HG03064 (cell line): ENCODE measurements at regions not wholly inside any gene's neighbourhood (a gene's known extent, or its start where the extent isn't known, plus 50 kb on each side); places are given as distances from the start of the nearest gene placed in this dataset.

ENCODE experiments used
- ATAC-seq: cut with Tn5 transposase; IDR thresholded peaks from one replicate; pipeline ENCODE4 v1.9.1; 2021; ENCODE audit warnings: low read depth; ENCODE audit not compliant: unreplicated experiment

DNA sequence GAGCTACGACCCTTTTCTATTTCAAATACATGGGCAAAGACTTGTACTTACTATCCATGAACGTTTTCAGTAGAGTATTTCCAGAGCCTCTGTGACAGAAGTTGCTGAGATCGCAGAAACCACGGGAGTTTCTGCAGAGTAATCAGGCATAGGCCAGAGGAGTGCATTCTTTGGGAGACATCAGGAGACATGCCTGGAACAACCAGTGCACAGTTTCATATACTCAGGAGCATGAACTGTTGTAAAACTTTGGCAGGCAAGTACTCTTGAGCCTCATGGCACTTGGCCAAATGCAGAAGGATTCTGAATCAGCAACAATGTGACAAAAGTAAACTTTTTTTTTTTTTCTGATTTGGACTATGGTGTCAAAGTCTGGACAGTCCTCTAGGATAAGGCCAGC is 307.1 kb downstream of the GRB14 start:
- no peak for ATAC-seq

DNA sequence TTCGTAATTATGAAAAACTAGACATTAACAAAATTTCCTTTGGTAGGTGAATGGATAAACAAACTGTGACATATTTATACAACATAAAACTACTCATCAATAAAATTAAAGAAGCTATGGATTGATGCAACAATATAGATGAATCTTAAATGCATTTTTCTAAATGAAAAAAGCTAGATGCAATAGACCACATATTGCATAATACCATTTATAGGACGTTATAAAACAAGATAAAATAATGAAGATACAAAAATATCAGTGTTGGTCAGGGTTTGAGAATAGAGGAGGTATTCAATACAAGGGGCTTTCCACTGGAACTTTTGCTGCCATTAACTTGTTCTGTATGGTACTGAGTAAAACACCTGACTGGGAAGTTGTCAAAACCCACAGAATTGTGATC is 314.4 kb downstream of the GRB14 start:
- no peak for ATAC-seq

DNA sequence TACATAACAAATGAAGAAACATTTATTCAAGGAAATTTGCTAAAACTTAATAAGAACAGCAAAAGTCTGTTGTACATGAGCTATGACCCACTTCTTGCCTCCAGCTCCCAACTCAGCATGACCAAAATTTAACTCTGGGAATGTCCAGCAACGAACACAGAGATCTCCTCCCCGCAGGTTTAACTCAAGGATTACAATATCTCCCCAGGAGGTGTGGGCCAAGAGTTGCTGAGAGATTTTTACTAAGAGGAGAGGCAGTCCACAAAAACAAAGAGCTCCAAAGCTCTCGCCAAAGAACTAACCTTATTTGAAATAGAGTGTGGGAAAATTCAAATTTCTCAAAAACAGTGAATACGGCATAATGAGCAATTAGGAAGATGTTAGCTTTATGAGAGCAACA is 318.5 kb downstream of the GRB14 start:
- ATAC-seq: no peak

DNA sequence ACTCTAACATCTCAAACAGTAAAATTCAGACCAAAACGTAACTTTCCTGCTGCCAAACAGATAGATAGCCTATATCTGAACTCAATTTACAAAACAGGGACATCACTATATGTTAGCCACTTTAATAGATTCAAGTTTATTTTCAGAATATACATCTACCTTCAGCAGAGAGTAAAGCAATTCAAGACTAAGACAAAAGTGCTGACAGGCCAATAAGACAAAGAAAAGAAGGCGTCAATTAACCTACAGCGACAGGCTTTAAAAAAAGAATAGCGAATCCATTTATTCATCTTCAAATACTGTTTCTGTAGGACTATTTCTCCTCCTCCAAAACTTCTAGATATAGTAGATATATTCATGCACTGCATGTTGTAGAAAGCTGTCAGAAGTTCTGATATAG is 333.0 kb downstream of the GRB14 start:
- no peak for ATAC-seq

DNA sequence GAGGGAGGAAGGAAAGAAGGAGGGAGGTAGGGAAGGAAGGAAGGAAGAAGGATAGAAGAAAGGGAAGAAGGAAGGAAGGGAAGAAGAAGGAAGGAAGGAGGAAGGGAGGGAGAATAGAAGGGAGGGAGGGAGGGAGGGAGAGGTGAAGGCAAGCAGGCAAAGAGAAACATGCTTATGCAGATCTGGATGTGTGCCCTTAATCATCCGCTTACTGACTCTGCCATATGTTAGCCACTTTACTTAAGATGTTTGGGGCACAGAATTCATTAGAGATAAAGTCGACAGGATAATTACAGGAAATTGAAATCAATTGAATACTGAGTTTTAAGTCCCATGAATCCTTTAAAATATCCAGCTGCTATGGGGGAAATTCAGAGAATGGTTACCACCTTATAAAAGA is 334.2 kb downstream of the GRB14 start:
- no peak for ATAC-seq

DNA sequence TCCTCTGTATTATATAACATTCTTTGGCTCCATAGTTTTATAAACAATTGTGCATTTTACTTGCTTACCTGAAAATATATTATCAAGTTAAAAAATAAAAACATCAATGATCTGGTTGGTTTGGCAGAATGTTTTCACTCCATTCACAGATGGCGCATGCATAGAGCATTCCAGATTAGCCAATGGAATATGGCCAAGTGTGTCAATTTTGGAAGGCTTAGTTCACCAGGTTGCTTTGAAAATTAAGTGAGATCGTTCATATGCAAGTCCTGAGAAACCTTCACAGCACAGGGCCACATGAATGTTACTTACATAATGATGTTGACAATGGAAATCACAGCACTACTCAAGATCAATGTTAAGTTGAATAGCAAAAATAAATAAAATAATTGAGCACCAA is 335.7 kb downstream of the GRB14 start:
- ATAC-seq: no peak

DNA sequence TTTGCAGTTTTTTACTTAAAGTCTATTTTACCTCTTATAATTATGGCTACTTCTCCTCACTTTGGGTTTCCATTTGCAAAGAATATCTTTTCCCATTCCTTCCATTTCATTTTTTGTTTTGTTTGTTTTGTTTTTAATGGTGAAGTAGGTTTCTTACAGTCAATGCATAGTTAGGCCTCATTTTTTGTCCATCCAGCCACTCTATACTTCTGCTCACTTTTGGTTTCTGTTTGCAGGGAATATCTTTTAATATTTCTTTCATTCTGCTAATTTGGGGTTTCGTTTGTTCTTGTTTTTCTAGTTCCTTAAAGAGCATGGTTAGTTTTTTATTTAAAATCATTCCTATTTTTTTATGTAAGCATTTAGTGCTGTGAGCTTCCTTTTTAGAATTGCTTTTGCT is 339.4 kb downstream of the GRB14 start:
- ATAC-seq: no peak

DNA sequence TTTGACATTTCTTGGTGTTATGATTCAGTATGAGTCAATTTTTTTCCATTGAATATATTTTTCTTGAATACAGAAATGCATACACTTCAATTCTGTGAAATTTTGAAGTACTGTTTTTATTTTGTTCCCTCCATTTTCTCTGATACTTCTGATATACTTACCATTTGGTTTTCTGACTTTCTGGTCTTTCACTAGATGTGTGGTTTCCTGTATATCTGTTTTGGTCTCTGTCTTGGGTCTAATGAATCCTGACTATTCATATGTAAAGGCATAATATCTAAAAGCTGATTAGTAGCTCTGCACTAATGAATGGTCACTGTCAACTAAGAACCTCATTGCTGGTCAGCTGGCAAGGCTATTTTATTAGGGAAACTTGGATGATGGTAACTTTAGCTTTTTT is 345.6 kb downstream of the GRB14 start:
- ATAC-seq: no peak

DNA sequence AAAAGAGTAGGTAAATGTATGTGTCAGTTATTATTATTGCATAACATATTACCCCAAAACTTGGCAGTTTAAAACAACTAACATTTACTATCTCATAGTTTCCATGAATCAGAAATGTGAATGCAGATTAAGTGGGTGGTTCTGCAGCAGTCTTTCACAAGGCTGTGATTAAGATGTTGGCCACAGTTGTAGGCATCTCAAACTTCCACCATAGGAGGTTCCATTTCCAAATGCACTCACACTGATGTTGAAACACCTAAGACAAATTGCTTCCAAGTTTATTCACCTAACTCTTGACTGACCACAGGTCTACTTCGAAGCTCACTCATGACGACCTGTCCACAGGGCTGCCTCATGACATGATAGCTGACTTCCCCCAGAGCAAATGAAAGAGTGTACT is 360.8 kb downstream of the GRB14 start:
- ATAC-seq: no peak

DNA sequence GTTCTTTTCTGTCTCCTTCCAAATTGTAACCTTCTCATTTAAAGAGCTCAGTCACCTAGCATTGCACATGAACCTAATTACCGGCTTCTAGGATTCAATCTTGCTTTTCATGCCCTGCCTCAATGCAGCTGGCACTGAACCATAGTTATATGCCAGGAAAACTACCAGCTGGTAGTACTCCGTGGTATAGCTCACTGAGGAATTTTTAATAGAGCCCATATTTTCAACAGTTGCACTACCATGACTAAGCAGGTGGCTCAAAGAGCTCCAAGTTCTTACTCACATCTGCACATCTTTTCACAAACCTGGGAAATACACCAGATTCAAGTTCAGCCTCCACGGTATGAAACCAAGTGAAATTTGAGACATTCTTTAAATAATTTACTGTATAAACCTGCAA is 363.5 kb downstream of the GRB14 start:
- ATAC-seq: no peak

DNA sequence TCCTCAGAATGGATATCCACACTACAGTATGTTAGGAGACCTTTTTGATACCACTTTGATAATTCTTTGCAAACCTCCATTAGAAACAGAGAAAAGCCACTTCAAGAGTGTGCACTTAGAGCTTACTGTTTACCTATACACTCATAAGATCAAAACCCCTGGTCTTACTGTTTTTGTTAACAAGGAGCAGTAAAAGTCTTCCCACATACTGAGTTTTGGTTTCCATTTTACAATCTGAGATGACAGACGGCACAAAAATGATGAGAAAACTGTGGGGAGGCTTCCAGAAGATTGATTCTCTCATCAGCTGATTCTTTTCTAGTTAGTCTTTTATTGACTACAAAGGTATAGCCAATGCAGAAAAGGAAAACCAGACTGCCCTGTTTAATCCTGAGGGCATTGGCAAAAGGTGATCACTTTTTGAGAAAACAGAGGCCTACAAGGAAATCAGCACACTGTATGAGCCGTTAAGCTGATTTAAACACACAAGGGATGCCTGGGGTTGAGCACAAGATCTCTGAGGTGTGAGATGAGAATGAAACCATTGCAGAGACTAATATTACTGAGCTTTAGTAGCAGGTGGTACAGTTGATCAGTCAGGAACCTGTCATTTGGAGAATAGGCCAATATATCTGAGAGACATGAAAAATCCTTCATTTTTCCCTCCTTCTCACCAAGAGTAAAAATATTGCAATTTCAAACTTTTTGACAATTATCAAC is 368.6 kb downstream of the GRB14 start:
- peak; percentile 91 for ATAC-seq

DNA sequence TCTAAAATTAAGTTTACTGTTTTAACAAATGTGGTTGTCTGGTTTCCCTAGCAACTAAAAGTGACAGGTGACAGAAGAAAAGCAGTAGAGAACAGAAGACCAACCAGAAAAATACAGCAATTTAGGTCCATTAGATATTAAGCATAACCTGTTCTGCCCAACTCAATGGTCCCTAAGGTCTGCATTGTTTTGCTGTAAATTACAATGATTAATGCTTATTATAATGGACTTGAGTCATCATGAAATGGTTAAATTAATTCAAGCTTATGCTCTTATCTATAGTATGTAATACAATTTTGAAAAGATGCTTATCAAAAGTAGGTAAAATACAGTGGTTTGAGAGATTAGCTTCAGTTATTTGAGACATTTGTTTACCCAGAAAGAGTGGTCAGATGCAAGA is 378.0 kb downstream of the GRB14 start:
- ATAC-seq: no peak

DNA sequence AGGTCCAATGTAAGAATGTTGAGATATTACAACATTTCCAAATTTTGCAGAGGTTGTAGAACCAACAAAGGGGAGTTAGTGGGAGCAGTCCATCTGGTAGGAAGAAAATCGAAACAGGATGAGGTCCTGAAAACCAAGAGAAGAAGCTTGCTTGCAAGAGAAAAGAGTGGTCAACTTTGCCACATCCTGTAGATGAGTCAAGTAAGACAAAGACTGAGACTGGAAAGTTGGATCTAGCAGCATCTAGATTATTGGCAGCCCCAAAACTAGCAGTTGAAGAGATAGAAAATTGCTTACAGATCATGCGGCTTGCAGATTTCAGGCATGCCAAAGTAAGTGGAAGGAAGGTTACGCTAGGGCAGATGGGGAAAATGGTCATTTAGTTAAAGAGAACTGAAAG is 378.9 kb downstream of the GRB14 start:
- ATAC-seq: no peak

DNA sequence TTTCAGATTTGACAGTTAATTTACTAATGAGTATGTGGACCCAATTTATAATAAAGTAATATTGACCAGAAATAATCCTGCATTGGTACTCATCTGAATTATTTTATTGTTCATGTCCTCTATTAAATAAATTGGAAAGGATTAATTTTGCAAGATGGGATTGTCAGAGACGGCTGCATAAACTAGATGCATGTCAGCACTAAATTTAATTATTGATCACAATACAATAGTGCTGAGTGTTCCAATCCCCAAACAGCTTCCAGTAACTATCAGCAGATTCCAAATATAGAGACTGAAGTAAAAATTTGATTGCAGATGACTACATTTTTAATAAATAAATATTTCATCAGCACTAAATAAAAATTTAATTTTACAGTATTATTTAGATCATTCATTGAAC is 387.2 kb downstream of the GRB14 start:
- no peak for ATAC-seq

DNA sequence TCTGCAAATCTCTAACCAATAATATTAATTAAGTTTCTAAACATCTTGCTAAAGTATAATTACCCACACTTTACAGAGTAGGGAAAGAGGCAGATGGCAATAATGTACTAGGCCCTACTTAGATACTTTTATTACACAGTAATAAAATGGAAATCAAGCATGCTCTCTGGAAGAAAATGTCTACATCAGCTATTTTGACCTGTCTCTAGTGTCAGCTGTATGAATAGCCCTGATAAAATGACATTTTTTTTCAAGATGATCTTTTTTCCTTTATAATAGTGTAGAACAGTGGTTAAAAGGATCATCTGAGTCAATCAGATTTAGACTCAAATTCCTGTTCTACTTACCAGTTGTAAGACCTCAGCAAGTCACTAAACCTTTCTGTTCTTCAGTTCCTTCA is 397.3 kb downstream of the GRB14 start:
- ATAC-seq: no peak

DNA sequence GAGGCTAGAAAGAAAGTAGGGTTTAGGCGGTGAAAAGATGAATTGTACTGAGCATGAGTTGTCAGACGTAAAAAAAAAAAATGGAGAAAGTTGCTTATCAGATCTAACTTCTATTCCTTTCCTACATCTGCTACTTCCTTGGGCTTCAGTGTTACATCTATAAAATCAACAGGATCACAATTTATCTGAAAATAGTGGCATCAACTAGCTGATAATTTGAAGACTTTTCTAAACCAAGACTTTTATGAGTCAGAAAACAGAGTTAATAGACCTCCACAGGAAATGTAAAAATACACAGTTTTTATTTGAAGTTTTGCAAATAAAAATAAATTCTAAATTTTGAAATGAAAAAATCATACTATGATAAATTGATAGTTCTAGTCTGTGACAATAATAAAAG is 399.8 kb downstream of the GRB14 start:
- no peak for ATAC-seq

DNA sequence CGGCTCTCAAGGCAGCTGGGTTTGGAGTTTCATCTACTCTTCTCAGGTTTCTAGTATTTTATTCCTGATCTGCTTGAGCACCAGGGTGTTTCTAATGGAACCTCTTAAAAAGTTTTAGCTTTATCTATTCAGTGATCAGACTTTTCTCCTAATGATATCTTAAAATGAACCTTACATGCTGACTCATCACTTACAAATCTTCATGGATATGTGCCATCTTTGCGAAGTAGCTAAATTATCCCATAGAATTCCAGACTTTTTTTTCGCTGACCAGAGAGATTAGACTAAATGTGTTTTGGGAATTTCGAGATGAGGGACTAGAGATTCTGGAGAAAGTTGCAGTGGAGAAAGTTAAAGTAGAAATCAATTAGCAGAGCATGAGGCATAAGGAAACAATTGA is 401.0 kb downstream of the GRB14 start:
- no peak for ATAC-seq

DNA sequence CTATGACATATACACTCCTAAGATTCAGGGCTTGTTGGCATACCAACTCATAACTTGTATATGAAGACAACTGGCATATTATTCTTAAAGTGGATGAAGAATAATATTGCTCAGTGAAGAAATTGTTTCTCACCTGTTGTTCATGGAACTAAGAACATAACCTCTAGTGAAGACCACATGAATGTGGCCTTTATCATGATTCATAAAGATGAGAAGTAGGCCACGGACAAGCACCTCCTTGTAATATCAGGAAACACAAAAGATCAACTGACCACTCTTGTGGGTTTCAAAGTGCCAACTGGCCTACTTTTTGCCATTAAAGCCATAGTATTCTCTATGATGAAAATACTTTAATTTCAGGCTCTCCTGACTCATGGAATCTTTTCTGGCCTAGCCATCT is 407.4 kb downstream of the GRB14 start:
- ATAC-seq: no peak

DNA sequence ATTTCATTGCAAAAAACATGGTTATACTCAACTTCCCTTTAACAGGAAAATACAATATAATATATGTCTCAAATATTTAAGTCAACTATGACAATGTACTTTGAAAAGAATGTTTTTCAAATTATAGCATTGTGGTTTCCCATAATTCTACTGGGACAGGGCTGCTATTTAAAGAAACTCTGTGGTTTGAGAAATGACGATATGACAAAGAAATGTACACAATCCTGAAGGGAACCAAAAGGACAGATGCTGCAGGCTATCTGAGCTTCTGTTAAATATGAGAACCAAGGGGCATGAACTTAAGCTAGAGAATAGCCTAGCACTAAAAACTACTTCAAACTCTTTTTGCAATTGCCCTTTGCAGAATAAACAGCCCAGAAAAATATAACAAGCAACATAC is 415.9 kb downstream of the GRB14 start:
- ATAC-seq: no peak

DNA sequence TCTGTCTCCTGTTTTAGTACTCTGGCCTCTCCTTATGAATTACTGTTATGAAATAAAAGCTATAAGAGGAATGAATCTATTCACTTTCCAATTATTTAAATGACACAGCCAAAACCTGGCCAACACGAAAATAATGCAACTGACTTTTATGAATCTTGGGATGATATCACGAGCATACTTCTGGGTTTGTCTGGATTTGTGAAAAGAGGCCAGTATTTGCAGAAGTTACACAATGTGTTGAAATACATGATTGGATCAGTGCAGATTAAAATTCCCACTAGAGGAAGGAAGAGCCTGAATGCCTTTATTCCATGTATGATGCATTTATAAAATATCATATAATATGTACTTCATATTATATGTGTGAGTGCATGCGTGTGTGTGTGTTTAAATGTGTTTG is 418.2 kb downstream of the GRB14 start:
- ATAC-seq: no peak

DNA sequence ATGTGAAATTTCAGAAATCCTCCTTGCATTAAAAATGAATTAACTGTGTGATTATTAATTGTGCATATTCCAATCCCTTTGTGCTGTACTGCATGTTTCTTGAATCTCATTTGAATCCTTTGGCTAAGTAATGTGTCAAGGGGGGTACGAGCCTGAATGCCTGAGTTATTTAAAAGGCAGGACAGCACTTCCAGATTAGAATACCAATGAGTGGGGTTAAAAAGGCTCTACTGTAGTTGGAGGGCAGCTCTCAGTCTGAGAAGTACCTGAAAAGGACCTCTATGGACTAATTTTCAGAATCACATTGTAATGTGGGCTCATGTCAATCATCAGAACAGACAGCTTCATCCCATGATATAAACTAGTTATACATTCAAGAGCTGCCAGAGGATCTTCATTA is 423.0 kb downstream of the GRB14 start:
- no peak for ATAC-seq

DNA sequence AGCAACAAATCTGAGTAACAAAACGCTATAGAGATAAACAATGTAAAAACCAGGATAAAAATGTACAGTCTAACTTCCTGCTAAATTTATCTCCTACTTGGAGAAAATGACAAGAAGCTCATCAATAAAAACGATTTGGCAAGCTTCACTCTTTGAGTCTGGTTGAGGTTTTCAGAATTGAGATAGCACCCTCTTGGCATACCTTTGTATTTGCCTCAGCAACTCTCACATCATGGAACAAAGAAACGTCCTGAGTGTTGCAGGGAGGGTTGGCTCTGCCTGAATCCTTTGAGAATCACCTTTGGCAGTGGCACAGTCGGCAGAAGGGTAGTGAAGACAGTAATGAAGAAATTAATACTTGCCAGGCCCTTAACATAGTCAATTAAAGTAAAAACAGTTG is 430.6 kb downstream of the GRB14 start:
- no peak for ATAC-seq

DNA sequence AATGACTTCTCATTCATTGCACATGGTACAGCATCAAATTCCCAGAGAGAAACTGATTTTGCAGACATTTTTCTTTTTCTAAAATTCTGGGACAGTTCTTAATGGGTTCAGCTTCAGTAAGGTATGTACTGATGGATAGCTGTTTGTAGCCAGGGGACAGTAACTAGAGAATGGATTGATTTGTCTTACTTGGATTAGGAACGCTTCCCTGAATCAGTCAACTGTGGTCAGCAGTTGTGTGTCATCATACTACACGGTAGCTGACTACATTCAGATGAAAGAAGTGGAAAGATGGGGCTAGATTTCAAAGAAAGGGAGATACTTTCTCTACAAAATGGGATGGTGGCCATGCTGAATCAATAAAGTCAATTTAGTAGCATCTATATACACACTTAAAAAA is 431.4 kb downstream of the GRB14 start:
- ATAC-seq: no peak
